MM.1S (cell line): ENCODE measurements at regions not wholly inside any gene's neighbourhood (a gene's known extent, or its start where the extent isn't known, plus 50 kb on each side); places are given as distances from the start of the nearest gene placed in this dataset.

Source experiments
- CTCF ChIP-seq: fragments of 300-600 bp; sonication (generic); IDR thresholded peaks from 2 replicates; pipeline ENCODE4 v1.5.1; 2016; ENCODE audit warnings: antibody characterized with exemption, low read length, mixed read lengths
- EZH2 ChIP-seq: fragments of 300-600 bp; sonication (generic); optimal IDR thresholded peaks from 2 replicates; pipeline ENCODE3; 2017; ENCODE audit warnings: low read depth, mild to moderate bottlenecking, antibody characterized with exemption, low read length, mixed read lengths
- EZH2phosphoT487 ChIP-seq: fragments of 300-600 bp; sonication (generic); IDR thresholded peaks from 2 replicates; pipeline ENCODE4 v1.6.1; 2018; ENCODE audit warnings: antibody characterized with exemption, low read length

GRCh38 chr14:84129941-84130340, 1400.0 kb upstream of the FLRT2 start:
- no peak for TF ChIP-seq CTCF
- TF ChIP-seq EZH2 = no peak
- TF ChIP-seq EZH2phosphoT487 = no peak
